ENCODE measurements at regions not wholly inside any gene's neighbourhood (a gene's known extent, or its start where the extent isn't known, plus 50 kb on each side); places are given as distances from the start of the nearest gene placed in this dataset.

- TF ChIP-seq CTCF (IDR thresholded peaks at IDR 0.05; ENCODE audit: poor library complexity) (no peak), EZH2phosphoT487 (IDR thresholded peaks at IDR 0.05; ENCODE audit: low read depth, severe bottlenecking, unreplicated experiment) (no peak), EZH2 (IDR thresholded peaks at IDR 0.05; ENCODE audit: borderline replicate concordance) (no peak)
Measured at GRCh38 chr13:62022369-62022768, 606.7 kb upstream of the PCDH20 start.

Data from hepatocyte (in vitro differentiated cells).